GM19238 (cell line): ENCODE measurements at regions not wholly inside any gene's neighbourhood (a gene's known extent, or its start where the extent isn't known, plus 50 kb on each side); places are given as distances from the start of the nearest gene placed in this dataset.

ENCODE experiments used
- DNase-seq: peaks from one replicate; pipeline ENCODE4 v3.0.0; 2011; ENCODE audit warnings: low spot score; ENCODE audit not compliant: insufficient read length

GRCh38 chr2:206368484-206368883, 74.8 kb upstream of the ADAM23 start:
- DNase-seq: no peak

GRCh38 chr2:206368933-206369569, 74.3 kb upstream of the ADAM23 start:
- no peak for DNase-seq

- no peak for DNase-seq
These were observed 67.4 kb upstream of the ADAM23 start for GRCh38 chr2:206375956-206376355.

GRCh38 chr2:206378835-206379234, 64.5 kb upstream of the ADAM23 start:
- DNase-seq: no peak

- no peak for DNase-seq
These were observed 64.1 kb upstream of the ADAM23 start for GRCh38 chr2:206379266-206379665.

GRCh38 chr2:206379886-206380285, 63.4 kb upstream of the ADAM23 start:
- DNase-seq: no peak

- no peak for DNase-seq
These were observed 61.5 kb upstream of the ADAM23 start for GRCh38 chr2:206381881-206382280.

- DNase-seq: no peak
These were observed 59.7 kb upstream of the ADAM23 start for GRCh38 chr2:206383669-206384068.

- no peak for DNase-seq
These were observed 55.5 kb upstream of the ADAM23 start for GRCh38 chr2:206387808-206388207.

- DNase-seq: no peak
These were observed 54.6 kb upstream of the ADAM23 start for GRCh38 chr2:206388698-206389097.

- DNase-seq: no peak
These were observed 54.2 kb upstream of the ADAM23 start for GRCh38 chr2:206389164-206389563.

GRCh38 chr2:206390181-206390580, 53.2 kb upstream of the ADAM23 start:
- DNase-seq: no peak

- peak; percentile 49 for DNase-seq
These were observed 51.2 kb upstream of the ADAM23 start for GRCh38 chr2:206392118-206392517.
